ENCODE measurements at regions not wholly inside any gene's neighbourhood (a gene's known extent, or its start where the extent isn't known, plus 50 kb on each side); places are given as distances from the start of the nearest gene placed in this dataset.

- POLR2A ChIA-PET = no interaction called here
- no peak overlapping the region for H3K27ac Mint-ChIP-seq
- H3K9me3 Mint-ChIP-seq = no peaks in the 10 kb centered on the region
- no peak overlapping the region for H3K4me3 Mint-ChIP-seq
- no peaks in the 10 kb centered on the region for H3K36me3 ChIP-seq (ENCODE audit: control insufficient read depth in 2 of 3, insufficient read depth in 3 of 3, low read length in 3 of 3)
- no peaks in the 10 kb centered on the region for H3K27me3 ChIP-seq (ENCODE audit: control insufficient read depth in 2 of 2, insufficient read depth in 2 of 2, low read length in 2 of 2)
- no peaks in the 10 kb centered on the region for H3K9me3 ChIP-seq (ENCODE audit: control insufficient read depth in 2 of 3, low read length in 3 of 3)
- H3K36me3 Mint-ChIP-seq = no peaks in the 10 kb centered on the region
- no peak overlapping the region for H3K4me3 ChIP-seq (ENCODE audit: low read length)
- ATAC-seq (no peak), DNase-seq (no peak)
- no peaks in the 10 kb centered on the region for H3K4me1 ChIP-seq (ENCODE audit: control insufficient read depth in 2 of 2, insufficient read depth in 2 of 2, low read length in 2 of 2)
- no peak overlapping the region for H3K27ac ChIP-seq (ENCODE audit: low read depth, low read length)
- H3K4me1 Mint-ChIP-seq = no peaks in the 10 kb centered on the region
- H3K27me3 Mint-ChIP-seq = peaks cover 0 to 11% (median 0%) of the 10 kb centered on the region in 5 donors
- CTCF ChIA-PET = no interaction called here
- intact Hi-C loops (cut with micrococcal nuclease) = no loop called here
Observed at GRCh38 chr5:58012801-58013315, 447.0 kb downstream of the PLK2 start.

GRCh38 chr5:58012102-58012501 is 447.8 kb downstream of the PLK2 start:
- Mint-ChIP-seq H3K27me3 (peaks cover 0 to 11% (median 0%) of the 10 kb centered on the region in 5 donors), H3K4me1 (no peaks in the 10 kb centered on the region), H3K9me3 (no peaks in the 10 kb centered on the region), H3K27ac (no peak overlapping the region), H3K4me3 (no peak overlapping the region), H3K36me3 (no peaks in the 10 kb centered on the region)
- POLR2A ChIA-PET = no interaction called here
- Histone ChIP-seq H3K27ac (ENCODE audit: low read depth, low read length) (no peak overlapping the region), H3K36me3 (ENCODE audit: control insufficient read depth in 2 of 3, insufficient read depth in 3 of 3, low read length in 3 of 3) (no peaks in the 10 kb centered on the region), H3K27me3 (ENCODE audit: control insufficient read depth in 2 of 2, insufficient read depth in 2 of 2, low read length in 2 of 2) (no peaks in the 10 kb centered on the region), H3K4me1 (ENCODE audit: control insufficient read depth in 2 of 2, insufficient read depth in 2 of 2, low read length in 2 of 2) (no peaks in the 10 kb centered on the region), H3K9me3 (ENCODE audit: control insufficient read depth in 2 of 3, low read length in 3 of 3) (no peaks in the 10 kb centered on the region), H3K4me3 (ENCODE audit: low read length) (no peak overlapping the region)
- DNase-seq = no peak
- intact Hi-C loops (cut with micrococcal nuclease) = no loop called here
- CTCF ChIA-PET = no interaction called here
- no peak for ATAC-seq

GRCh38 chr5:58011301-58011700 is 448.6 kb downstream of the PLK2 start:
- H3K27ac ChIP-seq (ENCODE audit: low read depth, low read length) = no peak overlapping the region
- no peak overlapping the region for H3K27ac Mint-ChIP-seq
- H3K36me3 Mint-ChIP-seq = no peaks in the 10 kb centered on the region
- no peak overlapping the region for H3K4me3 Mint-ChIP-seq
- DNase-seq (no peak), ATAC-seq (no peak)
- POLR2A ChIA-PET = no interaction called here
- CTCF ChIA-PET = no interaction called here
- H3K4me1 ChIP-seq (ENCODE audit: control insufficient read depth in 2 of 2, insufficient read depth in 2 of 2, low read length in 2 of 2) = no peaks in the 10 kb centered on the region
- intact Hi-C loops (cut with micrococcal nuclease) = no loop called here
- no peak overlapping the region for H3K4me3 ChIP-seq (ENCODE audit: low read length)
- peaks cover 0 to 11% (median 1%) of the 10 kb centered on the region in 5 donors for H3K27me3 Mint-ChIP-seq
- peaks cover 0 to 2% (median 0%) of the 10 kb centered on the region in 11 donors for H3K9me3 Mint-ChIP-seq
- H3K27me3 ChIP-seq (ENCODE audit: control insufficient read depth in 2 of 2, insufficient read depth in 2 of 2, low read length in 2 of 2) = no peaks in the 10 kb centered on the region
- no peaks in the 10 kb centered on the region for H3K9me3 ChIP-seq (ENCODE audit: control insufficient read depth in 2 of 3, low read length in 3 of 3)
- no peaks in the 10 kb centered on the region for H3K36me3 ChIP-seq (ENCODE audit: control insufficient read depth in 2 of 3, insufficient read depth in 3 of 3, low read length in 3 of 3)
- no peaks in the 10 kb centered on the region for H3K4me1 Mint-ChIP-seq

- Mint-ChIP-seq H3K4me1 (no peaks in the 10 kb centered on the region), H3K9me3 (peaks cover 0 to 3% (median 0%) of the 10 kb centered on the region in 11 donors), H3K36me3 (no peaks in the 10 kb centered on the region), H3K27ac (no peak overlapping the region), H3K4me3 (no peak overlapping the region), H3K27me3 (peaks cover 0 to 7% (median 3%) of the 10 kb centered on the region in 5 donors)
- Histone ChIP-seq H3K36me3 (ENCODE audit: control insufficient read depth in 2 of 3, insufficient read depth in 3 of 3, low read length in 3 of 3) (no peaks in the 10 kb centered on the region), H3K9me3 (ENCODE audit: control insufficient read depth in 2 of 3, low read length in 3 of 3) (no peaks in the 10 kb centered on the region), H3K4me1 (ENCODE audit: control insufficient read depth in 2 of 2, insufficient read depth in 2 of 2, low read length in 2 of 2) (no peaks in the 10 kb centered on the region), H3K27ac (ENCODE audit: low read depth, low read length) (no peak overlapping the region), H3K27me3 (ENCODE audit: control insufficient read depth in 2 of 2, insufficient read depth in 2 of 2, low read length in 2 of 2) (no peaks in the 10 kb centered on the region), H3K4me3 (ENCODE audit: low read length) (no peak overlapping the region)
- POLR2A ChIA-PET = no interaction called here
- intact Hi-C loops (cut with micrococcal nuclease) = no loop called here
- CTCF ChIA-PET = no interaction called here
- no peak for ATAC-seq
- no peak for DNase-seq
Observed at GRCh38 chr5:58009754-58010153, 450.1 kb downstream of the PLK2 start.

GRCh38 chr5:58002323-58002722 is 457.6 kb downstream of the PLK2 start:
- H3K9me3 Mint-ChIP-seq = peaks cover 0 to 3% (median 0%) of the 10 kb centered on the region in 11 donors
- no peak overlapping the region for H3K27ac ChIP-seq (ENCODE audit: low read depth, low read length)
- no peak overlapping the region for H3K4me3 Mint-ChIP-seq
- no peaks in the 10 kb centered on the region for H3K9me3 ChIP-seq (ENCODE audit: control insufficient read depth in 2 of 3, low read length in 3 of 3)
- H3K4me1 ChIP-seq (ENCODE audit: control insufficient read depth in 2 of 2, insufficient read depth in 2 of 2, low read length in 2 of 2) = no peaks in the 10 kb centered on the region
- CTCF ChIA-PET = interaction anchor here (0.6 kb wide), 1 partner anchor 359 kb away, joined by 3 read pairs; no protein-coding TSS in a partner anchor
- H3K36me3 Mint-ChIP-seq = no peaks in the 10 kb centered on the region
- no peaks in the 10 kb centered on the region for H3K27me3 ChIP-seq (ENCODE audit: control insufficient read depth in 2 of 2, insufficient read depth in 2 of 2, low read length in 2 of 2)
- POLR2A ChIA-PET = no interaction called here
- DNase-seq (no peak), ATAC-seq (no peak)
- peaks cover 0 to 7% (median 3%) of the 10 kb centered on the region in 5 donors for H3K27me3 Mint-ChIP-seq
- no peak overlapping the region for H3K4me3 ChIP-seq (ENCODE audit: low read length)
- no peaks in the 10 kb centered on the region for H3K36me3 ChIP-seq (ENCODE audit: control insufficient read depth in 2 of 3, insufficient read depth in 3 of 3, low read length in 3 of 3)
- H3K4me1 Mint-ChIP-seq = no peaks in the 10 kb centered on the region
- intact Hi-C loops (cut with micrococcal nuclease) = no loop called here
- H3K27ac Mint-ChIP-seq = no peak overlapping the region

- Histone ChIP-seq H3K4me3 (ENCODE audit: low read length) (no peak overlapping the region), H3K4me1 (ENCODE audit: control insufficient read depth in 2 of 2, insufficient read depth in 2 of 2, low read length in 2 of 2) (no peaks in the 10 kb centered on the region), H3K27ac (ENCODE audit: low read depth, low read length) (no peak overlapping the region), H3K27me3 (ENCODE audit: control insufficient read depth in 2 of 2, insufficient read depth in 2 of 2, low read length in 2 of 2) (no peaks in the 10 kb centered on the region), H3K36me3 (ENCODE audit: control insufficient read depth in 2 of 3, insufficient read depth in 3 of 3, low read length in 3 of 3) (no peaks in the 10 kb centered on the region), H3K9me3 (ENCODE audit: control insufficient read depth in 2 of 3, low read length in 3 of 3) (no peaks in the 10 kb centered on the region)
- peaks cover 0 to 3% (median 0%) of the 10 kb centered on the region in 5 donors for H3K36me3 Mint-ChIP-seq
- ChIA-PET POLR2A (no interaction called here), CTCF (no interaction called here)
- H3K9me3 Mint-ChIP-seq = peaks cover 0 to 2% (median 0%) of the 10 kb centered on the region in 11 donors
- H3K27me3 Mint-ChIP-seq = peaks cover 0 to 25% (median 8%) of the 10 kb centered on the region in 5 donors
- no peaks in the 10 kb centered on the region for H3K4me1 Mint-ChIP-seq
- no peak overlapping the region for H3K27ac Mint-ChIP-seq
- intact Hi-C loops (cut with micrococcal nuclease) = no loop called here
- ATAC-seq (no peak), DNase-seq (no peak)
- no peak overlapping the region for H3K4me3 Mint-ChIP-seq
Observed at GRCh38 chr5:57993866-57994265, 466.0 kb downstream of the PLK2 start.

GRCh38 chr5:57989378-57989777 is 470.5 kb downstream of the PLK2 start:
- ChIA-PET CTCF (no interaction called here), POLR2A (no interaction called here)
- H3K36me3 Mint-ChIP-seq = no peaks in the 10 kb centered on the region

More at GRCh38 chr5:57989378-57989777, 470.5 kb downstream of the PLK2 start:
- Mint-ChIP-seq H3K4me3 (no peak overlapping the region), H3K27ac (no peak overlapping the region), H3K27me3 (peaks cover 0 to 18% (median 3%) of the 10 kb centered on the region in 5 donors), H3K9me3 (peaks cover 0 to 2% (median 0%) of the 10 kb centered on the region in 11 donors), H3K4me1 (no peaks in the 10 kb centered on the region)
- ATAC-seq (no peak), DNase-seq (no peak)
- H3K27ac ChIP-seq (ENCODE audit: low read depth, low read length) = no peak overlapping the region
- H3K27me3 ChIP-seq (ENCODE audit: control insufficient read depth in 2 of 2, insufficient read depth in 2 of 2, low read length in 2 of 2) = no peaks in the 10 kb centered on the region
- intact Hi-C loops (cut with micrococcal nuclease) = no loop called here
- H3K9me3 ChIP-seq (ENCODE audit: control insufficient read depth in 2 of 3, low read length in 3 of 3) = no peaks in the 10 kb centered on the region
- no peaks in the 10 kb centered on the region for H3K36me3 ChIP-seq (ENCODE audit: control insufficient read depth in 2 of 3, insufficient read depth in 3 of 3, low read length in 3 of 3)
- H3K4me3 ChIP-seq (ENCODE audit: low read length) = no peak overlapping the region
- no peaks in the 10 kb centered on the region for H3K4me1 ChIP-seq (ENCODE audit: control insufficient read depth in 2 of 2, insufficient read depth in 2 of 2, low read length in 2 of 2)

Data from naive thymus-derived CD4-positive, alpha-beta T cell (primary cell).